ENCODE measurements at regions not wholly inside any gene's neighbourhood (a gene's known extent, or its start where the extent isn't known, plus 50 kb on each side); places are given as distances from the start of the nearest gene placed in this dataset.

- TF ChIP-seq MAX (IDR thresholded peaks at IDR 0.05): no peak
- no peak for TF ChIP-seq HES2 (IDR thresholded peaks at IDR 0.05)
- TF ChIP-seq CTCF (IDR thresholded peaks at IDR 0.05): no peak
- TF ChIP-seq JUN (IDR thresholded peaks at IDR 0.05): no peak
- no peak for TF ChIP-seq EP300 (IDR thresholded peaks at IDR 0.05)
- TF ChIP-seq HMGXB4 (CRISPR knock-in tag; IDR thresholded peaks at IDR 0.05; ENCODE audit: borderline replicate concordance): no peak
- TF ChIP-seq HDAC2 (IDR thresholded peaks at IDR 0.05): no peak
- TF ChIP-seq PHF8 (IDR thresholded peaks at IDR 0.05; ENCODE audit: borderline replicate concordance, low read depth): no peak
- no peak for TF ChIP-seq FOSL2 (IDR thresholded peaks at IDR 0.05)
- no peak for TF ChIP-seq FOSL2 (CRISPR knock-in tag; IDR thresholded peaks at IDR 0.05)
- TF ChIP-seq PBX3 (IDR thresholded peaks at IDR 0.05): no peak
- no peak for TF ChIP-seq MAZ (IDR thresholded peaks at IDR 0.05; ENCODE audit: borderline replicate concordance, low read depth, low read length)
Measured at GRCh38 chr7:101719123-101719470, 90.0 kb upstream of the MYL10 start.
